ENCODE measurements at regions not wholly inside any gene's neighbourhood (a gene's known extent, or its start where the extent isn't known, plus 50 kb on each side); places are given as distances from the start of the nearest gene placed in this dataset.

DNA sequence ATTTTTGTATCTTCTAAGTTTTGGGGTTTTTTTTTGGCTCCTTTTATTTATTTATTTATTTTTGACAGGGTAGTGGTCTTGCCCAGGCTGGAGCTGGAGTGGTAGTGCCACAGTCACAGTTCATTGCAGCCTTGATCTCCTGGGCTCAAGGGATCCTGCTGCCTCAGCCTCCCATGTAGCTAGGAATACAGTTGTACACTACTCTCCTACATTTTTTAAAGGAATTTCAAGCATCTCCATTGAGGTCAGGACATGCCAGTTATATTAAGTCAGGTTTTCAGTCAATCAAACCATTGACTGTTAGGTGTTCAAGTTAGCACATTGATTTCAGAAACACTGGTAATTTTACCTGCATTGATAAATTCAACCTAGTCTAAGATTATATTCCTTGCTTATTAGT is 480.5 kb upstream of the SPRY2 start (continued):
- TF ChIP-seq, protein P1, sequence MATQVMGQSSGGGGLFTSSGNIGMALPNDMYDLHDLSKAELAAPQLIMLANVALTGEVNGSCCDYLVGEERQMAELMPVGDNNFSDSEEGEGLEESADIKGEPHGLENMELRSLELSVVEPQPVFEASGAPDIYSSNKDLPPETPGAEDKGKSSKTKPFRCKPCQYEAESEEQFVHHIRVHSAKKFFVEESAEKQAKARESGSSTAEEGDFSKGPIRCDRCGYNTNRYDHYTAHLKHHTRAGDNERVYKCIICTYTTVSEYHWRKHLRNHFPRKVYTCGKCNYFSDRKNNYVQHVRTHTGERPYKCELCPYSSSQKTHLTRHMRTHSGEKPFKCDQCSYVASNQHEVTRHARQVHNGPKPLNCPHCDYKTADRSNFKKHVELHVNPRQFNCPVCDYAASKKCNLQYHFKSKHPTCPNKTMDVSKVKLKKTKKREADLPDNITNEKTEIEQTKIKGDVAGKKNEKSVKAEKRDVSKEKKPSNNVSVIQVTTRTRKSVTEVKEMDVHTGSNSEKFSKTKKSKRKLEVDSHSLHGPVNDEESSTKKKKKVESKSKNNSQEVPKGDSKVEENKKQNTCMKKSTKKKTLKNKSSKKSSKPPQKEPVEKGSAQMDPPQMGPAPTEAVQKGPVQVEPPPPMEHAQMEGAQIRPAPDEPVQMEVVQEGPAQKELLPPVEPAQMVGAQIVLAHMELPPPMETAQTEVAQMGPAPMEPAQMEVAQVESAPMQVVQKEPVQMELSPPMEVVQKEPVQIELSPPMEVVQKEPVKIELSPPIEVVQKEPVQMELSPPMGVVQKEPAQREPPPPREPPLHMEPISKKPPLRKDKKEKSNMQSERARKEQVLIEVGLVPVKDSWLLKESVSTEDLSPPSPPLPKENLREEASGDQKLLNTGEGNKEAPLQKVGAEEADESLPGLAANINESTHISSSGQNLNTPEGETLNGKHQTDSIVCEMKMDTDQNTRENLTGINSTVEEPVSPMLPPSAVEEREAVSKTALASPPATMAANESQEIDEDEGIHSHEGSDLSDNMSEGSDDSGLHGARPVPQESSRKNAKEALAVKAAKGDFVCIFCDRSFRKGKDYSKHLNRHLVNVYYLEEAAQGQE (IDR thresholded peaks at IDR 0.05; ENCODE audit: unreplicated experiment), result no peak

DNA sequence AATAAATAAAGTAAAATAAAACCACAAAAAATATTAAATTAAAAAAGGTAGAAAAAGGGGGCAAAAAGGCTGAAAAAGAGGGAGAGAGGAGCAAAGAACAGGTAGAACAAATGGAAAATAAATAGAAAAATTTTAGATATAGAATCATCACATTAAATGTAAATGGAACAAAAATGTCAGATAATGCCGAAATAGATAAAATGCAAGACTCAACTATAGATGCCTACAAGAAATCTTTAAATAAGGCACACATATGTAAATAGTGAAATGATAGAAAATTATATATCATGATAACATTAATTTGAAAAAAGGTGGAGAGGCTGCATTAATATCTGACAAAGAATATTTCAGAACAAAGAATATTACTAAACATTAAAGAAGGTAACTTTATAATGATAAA is 477.1 kb upstream of the SPRY2 start:
- 0 out of 2 replicates have a peak, but pooled peaks cover 3% of the 10 kb centered on the region for H3K36me3 ChIP-seq (ENCODE audit: insufficient read depth)
- Mint-ChIP-seq H3K9me3 (peaks cover 10% of the 10 kb centered on the region; the same call in 2 of the 3 replicates), H3K4me1 (no peaks in the 10 kb centered on the region), H3K36me3 (ENCODE audit: low read depth) (peaks cover 10% of the 10 kb centered on the region; the same call in 1 of the 3 replicates), H3K27me3 (ENCODE audit: insufficient read depth, low read depth, poor library complexity) (no peaks in the 10 kb centered on the region), H3K27ac (no peak overlapping the region), H3K4me3 (no peak overlapping the region)
- no peaks in the 10 kb centered on the region for H3K27me3 ChIP-seq (ENCODE audit: insufficient read depth)
- no peaks in the 10 kb centered on the region for H3F3A ChIP-seq (replicated peaks; ENCODE audit: low read depth)
- no peaks in the 10 kb centered on the region for H3K9me2 ChIP-seq (ENCODE audit: insufficient read depth)
- no peaks in the 10 kb centered on the region for H3K4me1 ChIP-seq (ENCODE audit: insufficient read depth)
- no peaks in the 10 kb centered on the region for H3K79me2 ChIP-seq (replicated peaks; ENCODE audit: insufficient read depth)
- H3K4me2 ChIP-seq, result no peak overlapping the region
- no peak overlapping the region for H3K4me3 ChIP-seq
- H3K27ac ChIP-seq (ENCODE audit: low read depth), result no peak overlapping the region
- H4K20me1 ChIP-seq (replicated peaks; ENCODE audit: insufficient read depth), result no peaks in the 10 kb centered on the region
- no peak overlapping the region for H2AFZ ChIP-seq
- no peak for DNase-seq (ENCODE audit: low spot score)
- no peak for ATAC-seq
- no peak for TF ChIP-seq ZNF331 (CRISPR knock-in tag; IDR thresholded peaks at IDR 0.05; ENCODE audit: low read depth)
- no peak for TF ChIP-seq NANOG (IDR thresholded peaks at IDR 0.05; ENCODE audit: borderline replicate concordance)
- TF ChIP-seq, protein P1 (IDR thresholded peaks at IDR 0.05; ENCODE audit: unreplicated experiment), result no peak
- no peak for TF ChIP-seq POLR2AphosphoS5 (IDR thresholded peaks at IDR 0.05; ENCODE audit: low read depth)
- no peak for TF ChIP-seq EZH2 (IDR thresholded peaks at IDR 0.05; ENCODE audit: low read depth, unreplicated experiment)
- TF ChIP-seq, protein P2, sequence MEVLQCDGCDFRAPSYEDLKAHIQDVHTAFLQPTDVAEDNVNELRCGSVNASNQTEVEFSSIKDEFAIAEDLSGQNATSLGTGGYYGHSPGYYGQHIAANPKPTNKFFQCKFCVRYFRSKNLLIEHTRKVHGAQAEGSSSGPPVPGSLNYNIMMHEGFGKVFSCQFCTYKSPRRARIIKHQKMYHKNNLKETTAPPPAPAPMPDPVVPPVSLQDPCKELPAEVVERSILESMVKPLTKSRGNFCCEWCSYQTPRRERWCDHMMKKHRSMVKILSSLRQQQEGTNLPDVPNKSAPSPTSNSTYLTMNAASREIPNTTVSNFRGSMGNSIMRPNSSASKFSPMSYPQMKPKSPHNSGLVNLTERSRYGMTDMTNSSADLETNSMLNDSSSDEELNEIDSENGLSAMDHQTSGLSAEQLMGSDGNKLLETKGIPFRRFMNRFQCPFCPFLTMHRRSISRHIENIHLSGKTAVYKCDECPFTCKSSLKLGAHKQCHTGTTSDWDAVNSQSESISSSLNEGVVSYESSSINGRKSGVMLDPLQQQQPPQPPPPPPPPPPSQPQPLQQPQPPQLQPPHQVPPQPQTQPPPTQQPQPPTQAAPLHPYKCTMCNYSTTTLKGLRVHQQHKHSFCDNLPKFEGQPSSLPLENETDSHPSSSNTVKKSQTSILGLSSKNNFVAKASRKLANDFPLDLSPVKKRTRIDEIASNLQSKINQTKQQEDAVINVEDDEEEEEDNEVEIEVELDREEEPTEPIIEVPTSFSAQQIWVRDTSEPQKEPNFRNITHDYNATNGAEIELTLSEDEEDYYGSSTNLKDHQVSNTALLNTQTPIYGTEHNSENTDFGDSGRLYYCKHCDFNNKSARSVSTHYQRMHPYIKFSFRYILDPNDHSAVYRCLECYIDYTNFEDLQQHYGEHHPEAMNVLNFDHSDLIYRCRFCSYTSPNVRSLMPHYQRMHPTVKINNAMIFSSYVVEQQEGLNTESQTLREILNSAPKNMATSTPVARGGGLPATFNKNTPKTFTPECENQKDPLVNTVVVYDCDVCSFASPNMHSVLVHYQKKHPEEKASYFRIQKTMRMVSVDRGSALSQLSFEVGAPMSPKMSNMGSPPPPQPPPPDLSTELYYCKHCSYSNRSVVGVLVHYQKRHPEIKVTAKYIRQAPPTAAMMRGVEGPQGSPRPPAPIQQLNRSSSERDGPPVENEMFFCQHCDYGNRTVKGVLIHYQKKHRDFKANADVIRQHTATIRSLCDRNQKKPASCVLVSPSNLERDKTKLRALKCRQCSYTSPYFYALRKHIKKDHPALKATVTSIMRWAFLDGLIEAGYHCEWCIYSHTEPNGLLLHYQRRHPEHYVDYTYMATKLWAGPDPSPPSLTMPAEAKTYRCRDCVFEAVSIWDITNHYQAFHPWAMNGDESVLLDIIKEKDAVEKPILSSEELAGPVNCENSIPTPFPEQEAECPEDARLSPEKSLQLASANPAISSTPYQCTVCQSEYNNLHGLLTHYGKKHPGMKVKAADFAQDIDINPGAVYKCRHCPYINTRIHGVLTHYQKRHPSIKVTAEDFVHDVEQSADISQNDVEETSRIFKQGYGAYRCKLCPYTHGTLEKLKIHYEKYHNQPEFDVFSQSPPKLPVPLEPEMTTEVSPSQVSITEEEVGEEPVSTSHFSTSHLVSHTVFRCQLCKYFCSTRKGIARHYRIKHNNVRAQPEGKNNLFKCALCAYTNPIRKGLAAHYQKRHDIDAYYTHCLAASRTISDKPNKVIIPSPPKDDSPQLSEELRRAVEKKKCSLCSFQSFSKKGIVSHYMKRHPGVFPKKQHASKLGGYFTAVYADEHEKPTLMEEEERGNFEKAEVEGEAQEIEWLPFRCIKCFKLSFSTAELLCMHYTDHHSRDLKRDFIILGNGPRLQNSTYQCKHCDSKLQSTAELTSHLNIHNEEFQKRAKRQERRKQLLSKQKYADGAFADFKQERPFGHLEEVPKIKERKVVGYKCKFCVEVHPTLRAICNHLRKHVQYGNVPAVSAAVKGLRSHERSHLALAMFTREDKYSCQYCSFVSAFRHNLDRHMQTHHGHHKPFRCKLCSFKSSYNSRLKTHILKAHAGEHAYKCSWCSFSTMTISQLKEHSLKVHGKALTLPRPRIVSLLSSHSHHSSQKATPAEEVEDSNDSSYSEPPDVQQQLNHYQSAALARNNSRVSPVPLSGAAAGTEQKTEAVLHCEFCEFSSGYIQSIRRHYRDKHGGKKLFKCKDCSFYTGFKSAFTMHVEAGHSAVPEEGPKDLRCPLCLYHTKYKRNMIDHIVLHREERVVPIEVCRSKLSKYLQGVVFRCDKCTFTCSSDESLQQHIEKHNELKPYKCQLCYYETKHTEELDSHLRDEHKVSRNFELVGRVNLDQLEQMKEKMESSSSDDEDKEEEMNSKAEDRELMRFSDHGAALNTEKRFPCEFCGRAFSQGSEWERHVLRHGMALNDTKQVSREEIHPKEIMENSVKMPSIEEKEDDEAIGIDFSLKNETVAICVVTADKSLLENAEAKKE (CRISPR knock-in tag; IDR thresholded peaks at IDR 0.05), result no peak
- no peak for TF ChIP-seq ZNF114 (CRISPR knock-in tag; IDR thresholded peaks at IDR 0.05)
- no peak for TF ChIP-seq JUNB (IDR thresholded peaks at IDR 0.05; ENCODE audit: unreplicated experiment)
- TF ChIP-seq, protein P3, sequence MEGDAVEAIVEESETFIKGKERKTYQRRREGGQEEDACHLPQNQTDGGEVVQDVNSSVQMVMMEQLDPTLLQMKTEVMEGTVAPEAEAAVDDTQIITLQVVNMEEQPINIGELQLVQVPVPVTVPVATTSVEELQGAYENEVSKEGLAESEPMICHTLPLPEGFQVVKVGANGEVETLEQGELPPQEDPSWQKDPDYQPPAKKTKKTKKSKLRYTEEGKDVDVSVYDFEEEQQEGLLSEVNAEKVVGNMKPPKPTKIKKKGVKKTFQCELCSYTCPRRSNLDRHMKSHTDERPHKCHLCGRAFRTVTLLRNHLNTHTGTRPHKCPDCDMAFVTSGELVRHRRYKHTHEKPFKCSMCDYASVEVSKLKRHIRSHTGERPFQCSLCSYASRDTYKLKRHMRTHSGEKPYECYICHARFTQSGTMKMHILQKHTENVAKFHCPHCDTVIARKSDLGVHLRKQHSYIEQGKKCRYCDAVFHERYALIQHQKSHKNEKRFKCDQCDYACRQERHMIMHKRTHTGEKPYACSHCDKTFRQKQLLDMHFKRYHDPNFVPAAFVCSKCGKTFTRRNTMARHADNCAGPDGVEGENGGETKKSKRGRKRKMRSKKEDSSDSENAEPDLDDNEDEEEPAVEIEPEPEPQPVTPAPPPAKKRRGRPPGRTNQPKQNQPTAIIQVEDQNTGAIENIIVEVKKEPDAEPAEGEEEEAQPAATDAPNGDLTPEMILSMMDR (conservative IDR thresholded peaks at IDR 0.05; ENCODE audit: low read depth in 2 of 2), result no peak
- no peak for TF ChIP-seq CREB1 (CRISPR knock-in tag; IDR thresholded peaks at IDR 0.05; ENCODE audit: low read depth)
